ENCODE measurements at regions not wholly inside any gene's neighbourhood (a gene's known extent, or its start where the extent isn't known, plus 50 kb on each side); places are given as distances from the start of the nearest gene placed in this dataset.

- TF ChIP-seq EZH2 (IDR thresholded peaks at IDR 0.05; ENCODE audit: low read depth, low read length, severe bottlenecking), result no peak
- no peak for TF ChIP-seq SIX5 (IDR thresholded peaks at IDR 0.05; ENCODE audit: low read depth, low read length)
- TF ChIP-seq ZNF274 (IDR thresholded peaks at IDR 0.05; ENCODE audit: borderline replicate concordance, extremely low read depth, low read length), result no peak
These were observed 187.5 kb upstream of the HMHB1 start (continued) for GRCh38 chr5:143624465-143624864.
